Loucy (cell line): ENCODE measurements at regions not wholly inside any gene's neighbourhood (a gene's known extent, or its start where the extent isn't known, plus 50 kb on each side); places are given as distances from the start of the nearest gene placed in this dataset.

ENCODE experiments used
- CTCF ChIP-seq: fragments of 200-600 bp; sonication (generic); conservative IDR thresholded peaks from 2 replicates; pipeline ENCODE4 v1.5.1; 2014; ENCODE audit warnings: mild to moderate bottlenecking, antibody characterized with exemption, low read length
- EZH2phosphoT487 ChIP-seq: fragments of 200-600 bp; IDR thresholded peaks from 2 replicates; pipeline ENCODE4 v1.6.1; 2018; ENCODE audit warnings: antibody characterized with exemption, mild to moderate bottlenecking, moderate library complexity, borderline replicate concordance

GRCh38 chr7:52352013-52352981 is 683.1 kb upstream of the POM121L12 start:
- no peak for TF ChIP-seq CTCF
- TF ChIP-seq EZH2phosphoT487: no peak
